ENCODE measurements at regions not wholly inside any gene's neighbourhood (a gene's known extent, or its start where the extent isn't known, plus 50 kb on each side); places are given as distances from the start of the nearest gene placed in this dataset.
"Not testable (repeated sequence)": the region's sequence is repeated elsewhere in the genome, so short reads cannot be mapped to it uniquely, and the experiment has no call there.

- no peak for TF ChIP-seq CTCF (IDR thresholded peaks at IDR 0.05; ENCODE audit: control insufficient read depth, extremely low read depth, insufficient read depth)
- no peak for DNase-seq (ENCODE audit: low read depth)
- no peak overlapping the region for H3K4me3 ChIP-seq (ENCODE audit: low read depth, low read length)
These were observed 608.6 kb upstream of the AADAT start for GRCh38 chr4:170698334-170698733.

- no peak for TF ChIP-seq CTCF (IDR thresholded peaks at IDR 0.05; ENCODE audit: control insufficient read depth, extremely low read depth, insufficient read depth)
- no peak overlapping the region for H3K4me3 ChIP-seq (ENCODE audit: low read depth, low read length)
These were observed 608.1 kb upstream of the AADAT start for GRCh38 chr4:170697845-170698244.

GRCh38 chr4:170697045-170697444 is 607.3 kb upstream of the AADAT start:
- no peak for DNase-seq (ENCODE audit: low read depth)
- no peak overlapping the region for H3K4me3 ChIP-seq (ENCODE audit: low read depth, low read length)
- no peak for TF ChIP-seq CTCF (IDR thresholded peaks at IDR 0.05; ENCODE audit: control insufficient read depth, extremely low read depth, insufficient read depth)

More at GRCh38 chr4:170697845-170698244, 608.1 kb upstream of the AADAT start:
- no peak for DNase-seq (ENCODE audit: low read depth)

GRCh38 chr4:170691168-170691567 is 601.4 kb upstream of the AADAT start:
- TF ChIP-seq CTCF (IDR thresholded peaks at IDR 0.05; ENCODE audit: control insufficient read depth, extremely low read depth, insufficient read depth), result no peak
- H3K4me3 ChIP-seq (ENCODE audit: low read depth, low read length), result no peak overlapping the region
- no peak for DNase-seq (ENCODE audit: low read depth)

- no peak overlapping the region for H3K4me3 ChIP-seq (ENCODE audit: low read depth, low read length)
- no peak for TF ChIP-seq CTCF (IDR thresholded peaks at IDR 0.05; ENCODE audit: control insufficient read depth, extremely low read depth, insufficient read depth)
- no peak for DNase-seq (ENCODE audit: low read depth)
These were observed 598.0 kb upstream of the AADAT start for GRCh38 chr4:170687751-170688150.

GRCh38 chr4:170685701-170686100 is 595.9 kb upstream of the AADAT start:
- H3K4me3 ChIP-seq (ENCODE audit: low read depth, low read length); DNase-seq (ENCODE audit: low read depth): not testable (repeated sequence)

- no peak overlapping the region for H3K4me3 ChIP-seq (ENCODE audit: low read depth, low read length)
- no peak for DNase-seq (ENCODE audit: low read depth)
- no peak for TF ChIP-seq CTCF (IDR thresholded peaks at IDR 0.05; ENCODE audit: control insufficient read depth, extremely low read depth, insufficient read depth)
These were observed 593.0 kb upstream of the AADAT start for GRCh38 chr4:170682558-170683294.

- H3K4me3 ChIP-seq (ENCODE audit: low read depth, low read length); DNase-seq (ENCODE audit: low read depth): not testable (repeated sequence)
These were observed 592.3 kb upstream of the AADAT start for GRCh38 chr4:170682087-170682486.

Measured in LNCaP clone FGC (cell line).